GM18858 (cell line): ENCODE measurements at regions not wholly inside any gene's neighbourhood (a gene's known extent, or its start where the extent isn't known, plus 50 kb on each side); places are given as distances from the start of the nearest gene placed in this dataset.
"Not testable (repeated sequence)": the region's sequence is repeated elsewhere in the genome, so short reads cannot be mapped to it uniquely, and the experiment has no call there.

Experiments used
- ATAC-seq: cut with Tn5 transposase; IDR thresholded peaks from one replicate; pipeline ENCODE4 v1.9.1; 2021; ENCODE audit not compliant: unreplicated experiment

- no peak for ATAC-seq
These were observed 316.3 kb upstream of the MEF2C start for GRCh38 chr5:89199306-89199705.

GRCh38 chr5:89191374-89191773, 308.4 kb upstream of the MEF2C start:
- no peak for ATAC-seq

GRCh38 chr5:89190515-89191265, 307.7 kb upstream of the MEF2C start:
- no peak for ATAC-seq

GRCh38 chr5:89187883-89188465, 305.0 kb upstream of the MEF2C start:
- peak; percentile 53 for ATAC-seq

- ATAC-seq, result no peak
These were observed 304.3 kb upstream of the MEF2C start for GRCh38 chr5:89187268-89187667.

GRCh38 chr5:89181546-89181945, 298.6 kb upstream of the MEF2C start:
- ATAC-seq, result no peak

- no peak for ATAC-seq
These were observed 296.7 kb upstream of the MEF2C start for GRCh38 chr5:89179731-89180130.

GRCh38 chr5:89178541-89178940, 295.6 kb upstream of the MEF2C start:
- no peak for ATAC-seq

GRCh38 chr5:89173528-89173927, 290.5 kb upstream of the MEF2C start:
- no peak for ATAC-seq

- ATAC-seq, result peak; percentile 97
These were observed 285.8 kb upstream of the MEF2C start for GRCh38 chr5:89168766-89169165.

GRCh38 chr5:89164703-89165102, 281.7 kb upstream of the MEF2C start:
- ATAC-seq, result not testable (repeated sequence)

- no peak for ATAC-seq
These were observed 273.2 kb upstream of the MEF2C start for GRCh38 chr5:89156226-89156625.

- ATAC-seq, result no peak
These were observed 264.0 kb upstream of the MEF2C start for GRCh38 chr5:89147031-89147430.

- no peak for ATAC-seq
These were observed 254.2 kb upstream of the MEF2C start for GRCh38 chr5:89137148-89137547.

GRCh38 chr5:89133975-89134374, 251.0 kb upstream of the MEF2C start:
- no peak for ATAC-seq

- ATAC-seq, result no peak
These were observed 250.1 kb upstream of the MEF2C start for GRCh38 chr5:89133129-89133528.

GRCh38 chr5:89130851-89131250, 247.9 kb upstream of the MEF2C start:
- ATAC-seq, result no peak

- ATAC-seq, result no peak
These were observed 247.0 kb upstream of the MEF2C start for GRCh38 chr5:89129941-89130340.

- no peak for ATAC-seq
These were observed 246.1 kb upstream of the MEF2C start for GRCh38 chr5:89128906-89129625.

GRCh38 chr5:89128092-89128491, 245.1 kb upstream of the MEF2C start:
- no peak for ATAC-seq

- no peak for ATAC-seq
These were observed 244.2 kb upstream of the MEF2C start for GRCh38 chr5:89127191-89127590.

GRCh38 chr5:89125372-89125771, 242.4 kb upstream of the MEF2C start:
- ATAC-seq, result no peak
